HG02763 (cell line): ENCODE measurements at regions not wholly inside any gene's neighbourhood (a gene's known extent, or its start where the extent isn't known, plus 50 kb on each side); places are given as distances from the start of the nearest gene placed in this dataset.

ENCODE experiments used
- ATAC-seq: cut with Tn5 transposase; IDR thresholded peaks from one replicate; pipeline ENCODE4 v1.9.1; 2021; ENCODE audit warnings: mild to moderate bottlenecking, moderate library complexity; ENCODE audit not compliant: unreplicated experiment

- no peak for ATAC-seq
These were observed 484.8 kb downstream of the PSAT1 start for GRCh38 chr9:78781681-78782080.

GRCh38 chr9:78782234-78782633, 485.3 kb downstream of the PSAT1 start:
- no peak for ATAC-seq

DNA sequence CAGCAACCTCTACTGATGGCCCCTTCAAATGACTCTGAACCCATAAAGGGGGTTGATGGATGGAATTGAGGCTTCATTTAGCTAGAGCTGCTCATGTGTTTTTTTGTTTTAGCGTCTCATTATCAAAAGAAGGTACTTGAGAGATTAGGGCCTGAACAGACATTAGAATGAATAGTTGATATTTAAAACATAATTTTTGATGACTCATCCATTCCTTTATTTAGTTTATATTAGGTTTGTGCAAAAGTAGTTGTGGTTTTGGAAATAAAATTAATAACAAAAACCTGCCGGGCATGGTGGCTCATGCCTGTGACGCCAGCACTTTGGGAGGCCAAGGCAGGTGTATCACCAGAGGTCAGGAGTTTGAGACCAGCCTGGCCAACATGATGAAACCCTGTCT, 485.9 kb downstream of the PSAT1 start:
- no peak for ATAC-seq

GRCh38 chr9:78783743-78784142, 486.8 kb downstream of the PSAT1 start:
- no peak for ATAC-seq

- no peak for ATAC-seq
These were observed 489.9 kb downstream of the PSAT1 start for GRCh38 chr9:78786794-78787193.

DNA sequence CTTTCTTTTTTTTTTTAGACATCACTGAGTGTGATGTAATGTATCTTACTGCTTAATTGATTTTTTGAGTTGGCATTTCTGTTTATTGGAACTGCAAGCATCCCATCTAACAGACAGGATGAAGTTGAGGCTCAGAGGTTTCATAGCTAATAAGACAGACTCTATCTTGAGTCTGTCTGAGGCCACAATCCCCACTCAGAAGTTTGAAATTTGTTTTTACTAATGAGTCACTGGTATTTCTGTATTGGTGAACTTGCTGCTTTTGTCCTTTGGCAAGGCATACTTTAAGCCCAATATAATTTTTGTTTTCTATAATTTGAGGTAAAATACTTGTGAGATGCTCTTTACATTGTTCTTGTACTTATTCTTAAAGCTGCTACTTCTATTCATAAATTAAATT, 491.2 kb downstream of the PSAT1 start:
- no peak for ATAC-seq

GRCh38 chr9:78791779-78792178, 494.9 kb downstream of the PSAT1 start:
- no peak for ATAC-seq

DNA sequence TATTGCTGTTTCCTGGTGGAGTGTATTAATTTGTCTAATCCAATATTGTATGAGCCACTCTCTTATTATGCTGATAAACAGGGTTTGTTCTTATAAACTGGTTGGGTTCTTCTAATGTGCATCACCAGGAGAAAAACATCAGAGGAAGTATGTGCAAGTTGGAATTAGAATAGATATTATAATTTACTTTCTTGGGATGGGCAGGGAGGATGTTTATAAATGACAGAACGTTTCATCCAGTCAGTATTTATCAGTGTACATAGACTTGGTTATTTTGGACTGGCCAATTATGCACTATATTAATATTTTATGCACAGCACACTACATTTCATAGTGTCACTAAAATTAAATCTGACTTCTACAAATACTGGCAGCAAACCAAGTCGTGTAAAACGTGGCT, 495.8 kb downstream of the PSAT1 start:
- ATAC-seq: no peak

GRCh38 chr9:78805771-78806170, 508.8 kb downstream of the PSAT1 start:
- no peak for ATAC-seq

- ATAC-seq: no peak
These were observed 509.7 kb downstream of the PSAT1 start for GRCh38 chr9:78806492-78807160.

DNA sequence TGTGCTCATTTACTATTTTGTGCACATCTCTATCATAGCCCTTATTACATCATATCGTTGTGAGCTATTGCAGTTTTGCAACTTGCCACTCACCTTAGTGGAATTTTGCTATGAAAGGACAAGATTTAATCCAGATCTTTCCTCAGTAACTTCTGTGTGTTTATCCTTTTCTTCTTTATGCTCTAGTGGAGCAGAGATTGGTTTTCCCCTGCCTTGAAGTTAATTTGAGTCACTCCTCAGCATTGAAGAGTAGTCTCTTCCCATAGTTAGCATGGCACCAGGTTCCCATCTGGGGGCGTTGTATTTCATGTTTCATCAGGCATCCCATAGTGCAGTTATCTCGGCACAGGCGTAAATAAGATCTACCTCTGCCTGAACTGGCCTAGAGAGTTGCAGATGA, 510.4 kb downstream of the PSAT1 start:
- no peak for ATAC-seq

- ATAC-seq: no peak
These were observed 511.1 kb downstream of the PSAT1 start for GRCh38 chr9:78808048-78808447.

DNA sequence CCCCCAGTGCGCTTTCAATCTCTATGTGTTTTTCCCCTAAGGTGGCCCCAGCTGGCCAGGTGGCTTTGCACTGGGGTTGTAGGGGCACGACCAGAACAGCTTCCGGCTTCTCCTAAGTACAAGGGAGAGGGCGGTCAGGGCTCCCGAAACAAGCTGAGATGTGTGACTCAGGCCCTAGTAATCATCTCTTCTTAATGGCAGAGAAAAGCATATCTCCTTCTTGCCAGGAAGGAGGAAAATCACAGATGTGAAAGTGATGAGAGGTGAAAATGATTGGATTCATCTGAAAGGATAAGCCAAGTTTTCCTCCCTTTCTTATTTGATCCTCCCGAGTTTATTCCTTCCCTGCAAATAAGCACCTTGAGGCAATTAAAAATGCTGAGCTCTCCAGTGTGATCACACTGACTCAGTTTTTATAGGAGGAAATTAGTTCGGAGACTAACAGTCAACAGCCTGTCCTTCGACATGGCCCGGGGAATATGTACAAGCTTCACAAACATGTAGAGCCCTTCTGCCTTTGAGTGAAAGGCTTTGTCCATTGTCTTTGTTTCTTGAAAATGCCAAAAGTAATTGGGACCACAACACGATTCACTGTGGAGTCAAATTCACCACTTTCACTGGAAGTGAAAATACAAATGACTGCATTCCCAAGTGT, 514.8 kb downstream of the PSAT1 start:
- no peak for ATAC-seq

DNA sequence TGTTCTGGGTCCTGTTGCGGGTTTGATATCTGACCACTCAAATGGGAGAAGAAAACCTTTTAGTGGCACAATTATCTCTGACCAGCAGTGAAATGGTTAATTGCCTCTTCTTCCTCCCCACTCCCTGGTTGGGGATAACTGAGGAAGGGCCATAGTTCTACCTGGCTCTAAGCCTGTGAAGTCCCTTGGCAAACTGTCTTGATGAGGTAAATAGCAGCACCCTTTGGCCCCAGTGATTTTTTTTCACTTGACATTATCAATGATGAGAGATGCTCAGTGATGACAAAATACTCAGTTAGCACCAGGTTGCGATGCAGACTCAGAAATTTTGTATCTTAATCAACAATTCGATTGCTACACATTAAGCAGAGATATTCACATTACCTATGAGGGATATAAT, 515.7 kb downstream of the PSAT1 start:
- no peak for ATAC-seq

DNA sequence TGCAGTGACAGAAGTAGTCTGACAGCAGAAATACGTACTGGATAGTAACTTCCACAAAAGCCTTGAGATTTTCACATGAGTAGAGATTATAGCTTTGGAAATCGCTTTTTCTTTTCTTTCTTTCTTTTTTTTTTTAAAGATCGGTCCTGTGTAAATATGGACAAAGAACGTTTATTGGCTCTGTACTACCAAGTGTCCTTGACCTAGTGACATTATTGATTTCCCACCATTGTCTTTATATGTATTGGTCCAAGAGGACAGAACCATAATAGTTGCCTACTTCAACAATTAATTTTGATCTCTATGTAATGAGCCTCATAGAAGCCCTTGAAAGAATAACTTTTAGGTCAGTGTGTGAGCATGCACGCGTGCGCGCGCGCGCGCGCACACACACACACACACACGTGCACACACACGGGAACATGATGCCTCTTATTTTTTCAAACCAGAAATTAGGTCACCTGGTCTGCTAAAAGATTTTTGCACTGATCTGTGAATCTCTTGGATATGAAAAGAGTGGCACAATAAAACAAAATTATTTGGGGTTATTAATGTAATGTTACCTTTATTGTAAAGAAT, 516.8 kb downstream of the PSAT1 start:
- no peak for ATAC-seq

DNA sequence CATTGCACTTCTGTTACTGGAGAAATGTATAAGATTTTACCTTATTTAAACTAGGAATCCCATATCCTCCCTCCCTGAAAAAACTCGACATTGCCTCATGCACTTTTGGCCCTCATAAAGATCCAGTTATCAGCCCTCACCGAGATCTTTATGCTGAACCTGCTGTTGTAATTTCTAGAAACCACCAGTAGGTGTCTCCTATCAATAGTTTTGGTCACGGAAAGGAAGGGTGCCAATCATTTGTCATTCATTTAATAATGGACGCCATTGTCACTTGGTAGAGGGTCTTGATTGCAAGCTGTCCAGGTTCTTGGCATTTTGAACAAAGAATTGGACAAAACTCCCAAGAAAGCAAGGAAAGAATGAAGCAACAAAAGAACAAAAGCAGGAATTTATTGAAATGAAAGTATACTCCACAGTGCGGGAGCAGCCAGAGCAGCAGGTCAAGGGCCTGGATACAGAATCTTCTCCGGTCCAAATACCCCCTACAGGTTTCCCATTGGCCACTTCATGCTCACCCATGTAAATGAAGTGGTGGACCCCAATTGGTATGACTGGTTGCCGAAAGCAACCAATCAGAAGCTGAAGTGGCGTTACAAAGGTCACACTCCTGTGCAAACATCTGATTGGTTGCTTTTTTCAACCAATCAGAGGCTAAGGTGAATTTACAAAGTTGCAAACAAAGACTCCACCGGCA, 524.3 kb downstream of the PSAT1 start:
- ATAC-seq: peak; percentile 77

- no peak for ATAC-seq
These were observed 529.6 kb downstream of the PSAT1 start for GRCh38 chr9:78826527-78826926.

GRCh38 chr9:78828521-78828920, 531.6 kb downstream of the PSAT1 start:
- ATAC-seq: no peak

- no peak for ATAC-seq
These were observed 533.4 kb downstream of the PSAT1 start for GRCh38 chr9:78830301-78830700.

DNA sequence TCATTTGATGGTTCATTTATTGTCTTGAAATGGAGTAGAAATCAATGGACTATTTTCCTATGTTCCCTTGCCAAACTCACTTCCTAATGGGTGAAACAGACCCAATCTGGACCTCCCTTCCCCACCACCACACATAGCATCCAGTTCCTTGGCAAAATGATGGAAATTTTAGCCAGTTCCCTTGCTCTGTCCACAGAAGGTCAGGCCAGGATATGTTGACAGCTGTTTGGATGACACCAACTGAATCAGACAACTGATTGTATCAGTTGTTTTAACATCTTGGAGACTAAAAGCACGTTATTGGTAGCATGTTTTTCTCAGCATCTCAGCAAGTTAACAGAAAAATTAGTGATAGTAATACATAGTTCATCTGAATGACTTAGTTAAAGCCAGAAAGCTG, 534.8 kb downstream of the PSAT1 start:
- ATAC-seq: no peak

GRCh38 chr9:78835928-78836450, 539.1 kb downstream of the PSAT1 start:
- ATAC-seq: no peak

DNA sequence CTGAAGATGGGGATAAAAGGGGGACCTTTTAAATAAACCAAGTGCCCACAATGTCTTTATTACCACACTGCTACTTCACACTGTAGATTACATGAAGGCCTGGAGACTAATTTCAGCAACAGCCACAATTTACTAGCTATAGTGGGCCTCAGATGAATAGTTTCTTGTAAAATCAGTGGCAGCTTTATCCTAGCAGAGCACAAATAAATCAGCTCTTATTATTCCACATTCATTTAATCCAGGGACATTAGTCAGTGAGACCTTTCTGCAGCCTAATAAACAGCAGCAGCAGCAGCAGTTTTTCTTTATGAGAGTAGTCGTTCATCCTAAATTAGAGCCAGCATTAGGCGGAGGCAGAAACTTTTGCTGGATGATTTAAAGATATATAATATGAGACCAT, 542.3 kb downstream of the PSAT1 start:
- ATAC-seq: no peak
